Cerebellar cortex (tissue), 1 donor: ENCODE measurements at regions not wholly inside any gene's neighbourhood (a gene's known extent, or its start where the extent isn't known, plus 50 kb on each side); places are given as distances from the start of the nearest gene placed in this dataset.
"Not testable (repeated sequence)": the region's sequence is repeated elsewhere in the genome, so short reads cannot be mapped to it uniquely, and the experiment has no call there.

Experiments
- DNase-seq: peaks from one replicate; pipeline ENCODE4 v3.0.0-alpha.2; 2015; ENCODE audit warnings: low spot score

DNA sequence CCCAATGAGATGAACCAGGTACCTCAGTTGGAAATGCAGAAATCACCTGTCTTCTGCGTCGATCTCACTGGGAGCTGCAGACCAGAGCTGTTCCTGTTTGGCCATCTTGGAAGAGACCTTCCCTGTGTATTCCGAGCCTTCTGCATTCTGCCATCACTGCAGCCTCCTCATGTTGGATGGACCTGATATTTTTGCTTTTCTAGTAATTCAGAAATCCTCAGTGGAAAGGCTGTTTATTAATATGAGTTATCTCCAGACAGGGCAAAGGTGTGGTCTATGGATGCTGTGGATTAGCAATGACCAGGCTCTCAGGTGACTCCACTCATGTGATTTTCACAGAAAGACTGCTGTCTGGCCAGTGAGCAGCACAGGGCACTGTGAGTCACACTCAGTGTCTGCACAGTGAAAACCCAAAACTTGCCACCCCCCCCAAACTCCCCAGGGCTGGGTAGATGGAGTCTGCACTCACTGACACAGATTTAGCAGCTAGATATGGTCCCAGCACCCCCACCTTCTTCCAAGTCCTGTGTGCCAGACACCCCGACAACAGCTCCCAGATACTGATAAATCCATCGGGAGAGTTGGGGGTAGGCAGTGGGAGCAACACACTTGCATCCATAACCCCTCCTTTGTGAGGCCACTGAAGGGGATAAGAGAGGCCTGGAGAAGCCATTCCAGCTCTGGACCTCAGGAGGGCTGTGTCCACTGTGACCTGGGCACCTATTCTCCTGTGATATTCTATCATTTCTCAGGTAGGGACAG lies 75.2 kb upstream of the TOP3B start:
- DNase-seq: no peak

DNA sequence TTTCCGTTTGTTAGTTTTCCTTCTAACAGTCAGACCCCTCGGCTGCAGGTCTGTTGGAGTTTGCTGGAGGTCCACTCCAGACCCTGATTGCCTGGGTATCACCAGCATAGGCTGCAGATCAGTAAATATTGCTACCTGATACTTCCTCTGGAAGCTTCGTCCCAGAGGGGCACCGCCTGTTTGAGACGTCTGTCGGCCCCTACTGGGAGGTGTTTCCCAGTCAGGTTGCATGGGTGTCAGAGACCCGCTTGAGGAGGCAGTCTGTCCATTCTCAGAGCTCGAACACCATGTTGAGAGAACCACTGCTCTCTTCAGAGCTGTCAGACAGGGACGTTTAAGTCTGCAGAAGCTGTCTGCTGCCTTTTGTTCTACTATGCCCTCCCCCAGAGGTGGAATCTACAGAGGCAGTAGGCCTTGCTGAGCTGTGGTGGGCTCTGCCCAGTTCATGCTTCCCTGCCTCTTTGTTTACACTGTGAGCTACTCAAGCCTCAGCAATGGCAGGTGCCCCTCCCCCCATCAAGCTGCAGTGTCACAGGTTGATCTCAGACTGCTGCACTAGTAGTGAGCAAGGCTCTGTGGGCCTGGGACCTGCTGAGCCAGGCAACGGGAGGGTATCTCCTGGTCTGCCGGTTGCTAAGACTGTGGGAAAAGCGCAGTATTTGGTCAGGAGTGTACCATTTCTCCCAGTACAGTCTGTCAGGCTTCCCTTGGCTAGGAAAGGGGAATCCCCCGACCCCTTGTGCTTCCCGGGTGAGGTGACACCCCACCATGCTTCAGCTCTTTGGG lies 74.4 kb upstream of the TOP3B start:
- not testable (repeated sequence) for DNase-seq

GRCh38 chr22:22052548-22053139 lies 70.1 kb upstream of the TOP3B start:
- not testable (repeated sequence) for DNase-seq

DNA sequence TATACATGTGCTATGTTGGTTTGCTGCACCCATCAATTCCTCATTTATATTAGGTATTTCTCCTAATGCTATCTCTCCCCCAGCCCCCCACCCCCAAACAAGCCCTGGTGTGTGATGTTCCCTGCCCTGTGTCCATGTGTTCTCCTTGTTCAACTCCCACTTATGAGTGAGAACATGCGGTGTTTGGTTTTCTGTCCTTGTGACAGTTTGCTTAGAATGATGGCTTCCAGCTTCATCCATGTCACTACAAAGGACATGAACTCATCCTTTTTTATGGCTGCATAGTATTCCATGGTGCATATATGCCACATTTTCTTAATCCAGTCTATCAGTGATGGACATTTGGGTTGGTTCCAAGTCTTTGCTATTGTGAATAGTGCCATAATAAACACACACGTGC lies 68.4 kb upstream of the TOP3B start:
- DNase-seq: not testable (repeated sequence)

DNA sequence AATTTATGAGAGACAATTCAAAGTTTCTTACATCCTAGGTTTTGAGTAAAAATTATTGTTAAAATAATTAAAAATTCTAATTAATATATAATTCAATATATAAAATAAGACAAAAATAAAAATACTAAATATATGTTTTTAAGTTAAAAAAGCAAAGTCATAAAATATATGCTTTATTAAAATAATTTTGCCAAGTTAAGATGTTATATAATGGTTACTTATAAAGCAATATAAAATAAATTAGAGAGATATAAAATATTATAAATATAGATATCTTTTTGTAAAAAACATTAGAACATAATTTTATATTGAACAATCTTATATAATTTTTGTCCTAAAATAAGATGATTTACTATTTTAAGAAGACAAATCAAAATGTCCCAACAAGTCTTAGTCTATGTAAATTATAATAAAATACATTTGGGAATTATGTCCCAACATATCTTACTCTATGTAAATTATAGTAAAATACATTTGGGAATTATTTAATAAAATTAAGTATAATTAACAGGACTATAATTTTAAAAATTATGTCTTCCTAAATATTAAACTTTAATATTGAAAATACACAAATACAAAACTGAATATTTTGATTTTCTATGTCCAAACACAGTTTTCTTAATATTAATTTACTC lies 67.7 kb upstream of the TOP3B start:
- DNase-seq: no peak

DNA sequence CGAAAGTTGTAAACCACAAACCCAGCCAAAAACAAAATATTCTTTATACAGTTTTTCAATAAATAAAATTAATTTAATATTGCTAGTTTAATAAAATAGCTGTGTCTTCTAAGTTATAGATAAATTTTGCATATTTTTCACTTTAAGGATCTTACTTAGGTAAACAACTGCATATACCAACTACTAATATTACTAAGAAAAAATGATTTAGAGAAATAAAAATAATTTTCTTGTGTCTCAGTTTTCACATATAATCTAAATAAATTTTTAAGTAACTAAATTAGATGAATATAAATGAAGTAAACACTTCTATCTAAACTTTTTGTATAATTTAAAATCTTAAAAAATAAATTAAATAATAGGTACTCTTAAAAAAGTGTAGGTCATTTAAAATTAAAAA lies 67.1 kb upstream of the TOP3B start:
- no peak for DNase-seq

DNA sequence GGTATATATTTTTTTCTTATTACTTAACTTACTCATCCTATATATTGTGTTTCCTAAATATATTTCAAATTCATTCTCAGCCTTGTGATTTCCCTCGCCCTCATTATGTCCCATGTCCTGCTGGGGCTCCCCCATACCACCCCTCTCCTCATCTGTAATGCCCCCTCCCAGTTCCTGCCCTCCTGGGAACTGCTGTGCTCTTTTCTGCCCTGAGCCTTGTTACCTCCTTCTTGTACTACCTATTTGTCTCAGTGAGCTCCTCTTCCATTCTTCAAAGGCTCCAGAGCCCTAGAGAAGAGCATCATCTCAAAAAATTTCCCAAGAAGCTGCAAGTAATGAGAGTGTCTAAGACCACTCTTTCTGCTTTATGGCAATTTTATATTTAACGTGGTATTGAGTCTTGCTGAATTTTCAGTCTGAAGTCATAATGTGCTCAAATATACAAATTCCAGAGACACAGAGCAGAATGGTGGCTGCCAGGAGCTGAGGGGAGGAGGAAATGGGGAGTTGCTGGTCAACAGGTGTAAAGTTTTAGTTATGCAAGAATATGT lies 66.5 kb upstream of the TOP3B start:
- DNase-seq: no peak

DNA sequence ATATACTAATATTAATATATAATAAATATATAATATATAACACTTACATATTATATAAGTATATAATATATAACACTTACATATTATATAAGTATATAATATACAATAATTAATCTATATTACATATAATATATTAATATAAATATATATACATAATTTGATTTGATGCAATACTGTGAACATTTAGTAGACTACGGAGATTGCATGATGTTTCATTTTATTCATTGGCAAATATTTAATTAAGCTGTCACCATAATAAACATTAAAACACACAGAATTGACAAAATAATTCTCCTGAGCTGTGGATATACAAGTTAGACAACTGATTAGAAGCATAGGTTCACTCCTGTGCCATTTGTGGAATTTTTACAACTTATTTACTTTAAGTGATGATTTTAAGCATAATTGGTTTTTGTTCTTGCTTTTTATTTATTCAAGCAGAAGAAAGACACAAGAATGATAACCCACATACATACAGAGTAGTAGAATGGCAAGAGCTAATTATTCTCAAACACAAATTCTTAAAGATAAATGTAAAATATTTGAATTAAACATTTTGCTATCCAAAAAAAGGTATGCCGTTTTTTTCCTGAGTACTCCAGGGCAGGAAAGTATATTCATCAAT lies 65.8 kb upstream of the TOP3B start:
- no peak for DNase-seq

DNA sequence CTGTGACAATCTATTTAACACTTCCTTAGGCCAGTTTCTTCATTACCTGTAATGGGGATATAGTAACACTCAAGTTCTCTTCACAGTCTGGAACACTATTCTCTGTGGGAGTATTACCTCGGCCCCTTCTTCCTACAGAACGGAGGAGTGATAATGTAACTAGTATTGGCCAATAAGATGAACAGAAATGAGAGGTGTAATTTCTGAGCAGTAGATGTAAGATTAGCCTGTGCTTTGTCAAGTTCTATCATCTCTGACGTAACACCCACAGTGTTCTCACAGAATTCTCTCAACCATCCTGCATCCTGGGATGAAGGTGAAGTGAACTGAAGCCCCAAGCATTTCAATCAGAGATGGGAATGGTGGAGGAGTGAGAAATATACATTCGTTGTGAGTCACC lies 65.2 kb upstream of the TOP3B start:
- DNase-seq: no peak

DNA sequence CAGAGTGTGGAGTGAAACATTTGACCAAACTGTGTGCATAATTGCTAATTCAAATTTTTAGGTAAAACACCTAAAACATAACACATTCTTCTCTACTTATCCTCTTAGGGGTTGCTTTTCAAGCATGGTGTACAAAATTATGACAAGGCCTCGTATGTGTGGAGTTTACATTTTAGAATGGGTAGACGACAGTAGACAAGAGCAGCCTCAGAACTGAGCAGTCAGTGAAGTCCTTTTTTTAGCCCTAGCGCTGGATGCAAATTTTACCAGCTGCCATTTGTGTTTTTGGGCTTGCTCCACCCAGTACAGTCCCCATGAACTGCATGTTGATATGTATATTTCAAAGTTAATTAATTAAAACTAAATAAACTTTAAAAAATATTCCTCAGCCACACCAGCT lies 64.7 kb upstream of the TOP3B start:
- no peak for DNase-seq

DNA sequence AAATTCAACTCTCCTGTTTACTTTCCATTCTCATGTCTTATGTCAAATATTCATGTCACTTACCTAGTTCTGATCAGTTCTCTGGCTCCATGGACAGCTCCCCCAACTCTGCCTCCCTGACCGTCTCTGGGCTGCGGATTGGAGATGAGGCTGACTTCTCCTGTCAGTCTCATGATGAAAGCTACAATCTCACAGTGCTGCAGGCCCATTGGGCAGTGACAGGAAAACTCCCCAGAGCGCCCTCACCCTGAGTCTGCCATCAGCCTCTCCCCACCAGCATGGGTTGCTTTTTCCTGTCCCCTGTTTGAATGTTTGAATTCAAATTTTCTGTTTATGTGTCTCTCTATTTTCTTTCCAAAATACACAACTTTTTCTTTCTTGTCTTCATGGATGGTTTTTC lies 63.8 kb upstream of the TOP3B start:
- no peak for DNase-seq

DNA sequence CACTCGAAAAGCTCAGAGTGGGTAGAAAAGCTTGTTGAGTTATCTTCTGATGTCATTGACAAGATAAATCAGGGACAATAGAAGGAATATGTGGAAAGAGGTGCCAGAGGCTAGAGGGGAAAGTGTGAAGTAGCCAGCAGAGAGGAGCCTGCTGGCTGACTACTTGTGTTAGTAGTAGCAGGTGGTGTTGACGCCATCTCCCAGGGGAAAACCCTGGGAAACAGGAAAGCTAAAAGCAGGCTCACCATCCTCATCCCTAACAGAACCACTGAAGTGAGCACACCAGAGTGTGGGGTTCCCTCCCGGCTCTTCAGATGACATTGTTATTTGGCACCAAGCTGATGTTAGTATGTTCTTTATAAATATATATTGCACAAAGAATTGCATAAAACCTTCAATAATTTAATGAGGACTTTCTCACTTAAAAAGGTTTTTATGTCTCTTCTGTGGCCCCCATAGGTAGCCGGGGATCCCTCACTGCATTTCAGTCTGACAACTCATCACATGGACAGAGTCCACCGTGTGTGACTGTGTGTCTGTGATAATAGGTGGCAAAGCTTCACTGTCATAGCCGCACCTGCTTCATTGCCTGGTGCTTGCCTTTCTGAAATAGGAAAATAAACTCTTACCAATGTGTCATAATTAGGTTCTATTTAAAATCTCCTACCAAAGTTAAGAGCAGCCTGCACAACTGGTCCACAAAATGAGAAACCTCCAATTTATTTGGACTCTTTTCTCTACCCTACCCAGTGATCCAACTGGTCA lies 63.2 kb upstream of the TOP3B start:
- DNase-seq: no peak

GRCh38 chr22:22044153-22044552 lies 61.6 kb upstream of the TOP3B start:
- no peak for DNase-seq

- DNase-seq: no peak
Observed at GRCh38 chr22:22043296-22044078, 60.9 kb upstream of the TOP3B start.

- DNase-seq: no peak
Observed at GRCh38 chr22:22042599-22043295, 60.2 kb upstream of the TOP3B start.

DNA sequence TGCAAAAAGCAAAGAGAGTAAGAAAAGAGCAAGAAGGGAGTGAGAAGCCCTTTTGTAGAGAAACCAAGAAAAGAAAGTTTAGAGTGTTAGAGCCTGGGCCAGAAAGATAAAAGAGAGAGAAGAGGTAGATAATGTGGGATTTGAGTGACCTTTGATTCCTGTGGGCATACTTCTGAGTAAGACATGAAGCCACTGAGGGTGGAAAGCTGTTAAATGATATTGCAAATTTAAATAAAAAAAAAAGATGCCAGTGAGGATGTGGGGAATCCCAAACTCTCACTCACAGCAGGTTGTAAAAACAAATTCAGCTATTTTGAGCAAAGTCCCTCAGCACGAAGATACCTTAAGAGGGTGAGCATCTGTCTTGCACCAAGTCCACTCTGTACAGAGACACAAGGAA lies 59.4 kb upstream of the TOP3B start:
- no peak for DNase-seq

DNA sequence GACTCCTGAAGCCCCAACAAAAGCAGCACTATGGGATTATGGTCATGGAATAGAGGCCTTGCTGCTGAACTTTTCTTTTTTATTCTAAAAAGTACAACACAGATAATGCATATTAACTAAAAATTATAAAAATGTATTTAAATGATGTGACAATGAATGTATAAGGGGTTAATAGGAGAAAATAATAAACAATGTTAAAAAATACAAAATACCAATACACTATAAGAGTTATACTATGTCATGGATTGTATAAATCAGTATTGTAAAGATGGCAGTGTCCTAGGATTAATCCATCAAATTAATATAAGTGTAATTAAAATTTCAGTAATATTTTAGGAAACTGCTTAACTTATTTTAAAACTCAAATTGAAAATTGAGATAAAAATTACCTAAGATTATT lies 58.3 kb upstream of the TOP3B start:
- DNase-seq: no peak

DNA sequence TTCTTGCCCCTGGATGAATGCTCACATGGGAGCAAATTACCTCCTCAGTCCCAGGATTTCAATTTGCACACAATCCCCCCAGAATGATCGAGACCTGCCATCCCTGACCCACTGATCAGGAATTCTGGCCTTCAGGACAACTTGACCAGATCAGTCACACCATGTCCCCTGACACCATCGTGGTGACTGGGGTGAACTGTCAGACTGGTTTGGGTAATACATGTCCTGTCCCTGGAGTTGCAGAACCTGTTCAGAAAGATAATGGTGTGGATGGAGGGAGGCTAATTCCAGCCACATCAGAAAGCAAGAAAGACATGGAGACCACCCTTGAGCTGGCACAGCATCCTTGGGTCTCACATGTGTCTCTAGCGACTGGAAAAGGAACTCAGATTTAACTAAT lies 57.9 kb upstream of the TOP3B start:
- no peak for DNase-seq

- no peak for DNase-seq
Observed at GRCh38 chr22:22039286-22040074, 56.9 kb upstream of the TOP3B start.
